Stomach (tissue), 8 donors: ENCODE measurements at regions not wholly inside any gene's neighbourhood (a gene's known extent, or its start where the extent isn't known, plus 50 kb on each side); places are given as distances from the start of the nearest gene placed in this dataset.

Source experiments
- DNase-seq, 2 donors: peaks; one replicate each; pipeline versions ENCODE4 v3.0.0 to v3.0.0-alpha.2; 2013 to 2019
- H3K27ac ChIP-seq, 5 donors: fragments of 200-600 bp in 4 of 5; sonication (generic) in 4 of 5; one replicate each; pipeline ENCODE4 v1.5.1; 2013 to 2019; ENCODE audit warnings: mild to moderate bottlenecking in 1 of 5, moderate library complexity in 1 of 5
- H3K27me3 ChIP-seq, 3 donors: fragments of 200-600 bp; sonication (generic); one replicate each; pipeline ENCODE4 v1.5.1; 2017 to 2019; ENCODE audit warnings: mixed run types in 1 of 3
- H3K36me3 ChIP-seq, 4 donors: fragments of 200-600 bp; sonication (generic); 1 replicate in 3 of 4; 2 replicates in 1 of 4; pipeline ENCODE4 v1.5.1; 2016 to 2019
- H3K4me1 ChIP-seq, 4 donors: fragments of 200-600 bp; sonication (generic); one replicate each; pipeline ENCODE4 v1.5.1; 2016 to 2019
- H3K4me3 ChIP-seq, 4 donors: fragments of 200-600 bp; sonication (generic) in 3 of 4; one replicate each; pipeline ENCODE4 v1.5.1; 2016 to 2019; ENCODE audit warnings: mild to moderate bottlenecking in 1 of 4
- H3K9me3 ChIP-seq, 4 donors: fragments of 200-600 bp; sonication (generic); one replicate each; pipeline ENCODE4 v1.5.1; 2016 to 2019
- CTCF ChIP-seq, 7 experiments: fragments of 450-650 bp in 4 of 7; fragments of 200-600 bp in 3 of 7; sonication (generic) in 3 of 7; IDR thresholded peaks; one replicate each; pipeline ENCODE4 v1.5.1; 2016 to 2019; ENCODE audit warnings: antibody characterized with exemption in 7 of 7, control low read depth in 2 of 7, mild to moderate bottlenecking in 1 of 7
- EP300 ChIP-seq: sonication (generic); formaldehyde crosslinking; IDR thresholded peaks from one replicate; pipeline ENCODE4 v1.6.1; 2017; ENCODE audit warnings: antibody characterized with exemption
- POLR2A ChIP-seq, 4 donors: fragments of 450-650 bp; IDR thresholded peaks; one replicate each; pipeline ENCODE4 v1.6.1; 2016; ENCODE audit warnings: antibody characterized with exemption in 4 of 4, control low read depth in 2 of 4, mild to moderate bottlenecking in 1 of 4, moderate library complexity in 1 of 4
- POLR2AphosphoS5 ChIP-seq, 3 donors: sonication (generic); formaldehyde crosslinking; IDR thresholded peaks; one replicate each; pipeline ENCODE4 v1.6.1; 2016; ENCODE audit warnings: antibody characterized with exemption in 3 of 3
- WGBS, 5 donors: extraction: QIAGEN DNeasy Blood & Tissue Kit in 3 of 5; methylation state at CpG; one replicate each; pipeline versions ENCODE4 v1.1.5 to v1.1.7; 2013 to 2018; 5-methylcytosine and 5-hydroxymethylcytosine counted together
- intact Hi-C: fragments of 100-400 bp; cut with DNase I; formaldehyde crosslinking; loops from one replicate; pipeline ENCODE4 v1.15.1; 2023; ENCODE audit warnings: low total_unique reads
- donor health status: healthy with polysubstance abuse.
- donor health status: Bipolar disorder and iron deficiency.
- donor health status: healthy.

DNA sequence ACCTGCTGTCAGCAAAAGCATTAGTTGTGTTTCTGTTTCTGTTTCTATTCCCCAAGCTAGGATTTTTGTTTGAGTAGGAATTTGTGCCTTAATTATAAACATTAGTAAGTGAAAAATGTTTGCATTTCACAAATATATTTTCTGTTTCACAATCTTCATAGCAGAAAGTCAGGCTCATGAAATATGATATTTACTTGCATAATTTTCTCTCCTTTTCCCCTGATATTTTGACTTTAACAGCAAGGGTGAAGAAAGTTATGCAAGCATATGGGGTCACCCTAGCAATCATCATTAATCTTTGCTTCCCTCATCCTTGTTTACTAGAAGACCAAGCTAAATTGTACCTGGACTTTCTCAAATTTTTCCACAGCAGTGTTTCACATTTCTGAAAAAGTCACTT is 140.3 kb upstream of the SEMA6D start:
- intact Hi-C loops = no loop called here
- peak in 1 of 2 donors; percentile 29 for DNase-seq
- Histone ChIP-seq H3K27me3 (no peaks in the 10 kb centered on the region), H3K36me3 (no peaks in the 10 kb centered on the region), H3K27ac (peak overlapping the region in 1 of 5 donors; percentile 27), H3K4me1 (peaks cover 0 to 19% (median 7%) of the 10 kb centered on the region in 4 donors), H3K4me3 (no peak overlapping the region), H3K9me3 (no peaks in the 10 kb centered on the region)
- no peak for TF ChIP-seq POLR2A (IDR thresholded peaks at IDR 0.05)
- TF ChIP-seq EP300 = no peak
- TF ChIP-seq POLR2AphosphoS5 (IDR thresholded peaks at IDR 0.05) = no peak
- no peak for TF ChIP-seq CTCF (IDR thresholded peaks at IDR 0.05)

- intact Hi-C loops = no loop called here
- peak overlapping the region in 1 of 5 donors; percentile 27 for H3K27ac ChIP-seq
- no peaks in the 10 kb centered on the region for H3K9me3 ChIP-seq
- H3K27me3 ChIP-seq = no peaks in the 10 kb centered on the region
- no peak for TF ChIP-seq POLR2A (IDR thresholded peaks at IDR 0.05)
- TF ChIP-seq CTCF (IDR thresholded peaks at IDR 0.05) = no peak
- no peak for TF ChIP-seq EP300
- no peaks in the 10 kb centered on the region for H3K36me3 ChIP-seq
- H3K4me1 ChIP-seq = peaks cover 0 to 19% (median 7%) of the 10 kb centered on the region in 4 donors
- H3K4me3 ChIP-seq = no peak overlapping the region
- WGBS, 5 donors = 39 to 59% (median 54%) methylated on average over 3 of the region's 3 CpGs
- DNase-seq = peak in 1 of 2 donors; percentile 49
Measured at GRCh38 chr15:47577461-47577860, 139.8 kb upstream of the SEMA6D start.

DNA sequence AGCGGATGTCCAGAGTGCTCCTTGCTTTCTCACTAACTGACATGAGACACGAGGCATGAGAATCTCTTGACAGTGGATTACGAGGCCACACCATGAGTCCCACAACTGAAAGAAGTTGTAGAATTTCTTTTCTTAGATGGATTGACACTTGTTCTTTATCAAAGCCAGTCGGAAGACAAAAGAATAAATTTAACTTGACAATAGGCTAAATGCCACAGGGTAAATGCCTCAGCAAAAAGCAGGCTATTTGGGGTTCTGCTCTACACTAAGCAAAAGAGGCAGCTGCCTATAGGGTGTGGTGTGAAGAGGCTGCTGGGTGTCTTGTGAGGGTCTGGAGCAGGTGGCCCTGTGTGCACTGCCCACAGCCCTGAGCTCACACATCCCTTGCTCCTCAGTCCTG is 135.1 kb upstream of the SEMA6D start:
- Histone ChIP-seq H3K27me3 (no peaks in the 10 kb centered on the region), H3K4me1 (peaks cover 0 to 7% (median 3%) of the 10 kb centered on the region in 4 donors), H3K4me3 (no peak overlapping the region), H3K36me3 (no peaks in the 10 kb centered on the region), H3K9me3 (no peaks in the 10 kb centered on the region), H3K27ac (no peak overlapping the region)
- TF ChIP-seq POLR2AphosphoS5 (IDR thresholded peaks at IDR 0.05) (no peak), CTCF (IDR thresholded peaks at IDR 0.05) (no peak), EP300 (no peak), POLR2A (IDR thresholded peaks at IDR 0.05) (no peak)
- intact Hi-C loops = no loop called here
- WGBS, 5 donors = 83 to 97% (median 90%) methylated on average over 4 of the region's 4 CpGs
- no peak for DNase-seq

DNA sequence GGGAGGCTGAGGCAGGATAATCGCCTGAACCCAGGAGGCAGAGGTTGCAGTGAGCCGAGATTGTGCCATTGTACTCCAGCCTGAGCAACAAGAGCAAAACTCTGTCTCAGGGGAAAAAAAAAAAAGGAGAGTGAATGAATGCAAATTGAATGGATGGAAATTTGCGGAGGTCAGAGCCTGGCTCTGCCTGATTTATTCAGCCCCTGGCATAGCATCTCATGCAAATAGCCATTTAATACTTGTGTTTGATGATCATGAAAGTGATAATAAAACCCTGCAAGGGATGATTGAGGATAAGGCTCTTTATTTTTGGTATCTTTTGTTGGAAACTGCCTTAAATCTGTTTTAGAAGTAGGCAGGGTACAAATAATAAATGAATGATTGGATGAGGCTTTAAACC is 133.0 kb upstream of the SEMA6D start:
- no peak for DNase-seq
- intact Hi-C loops = no loop called here
- no peaks in the 10 kb centered on the region for H3K36me3 ChIP-seq
- H3K4me3 ChIP-seq = no peak overlapping the region
- 82 to 97% (median 93%) methylated on average over 3 of the region's 3 CpGs for WGBS, 5 donors
- TF ChIP-seq POLR2A (IDR thresholded peaks at IDR 0.05) (no peak), POLR2AphosphoS5 (IDR thresholded peaks at IDR 0.05) (no peak), EP300 (no peak), CTCF (IDR thresholded peaks at IDR 0.05) (no peak)
- no peaks in the 10 kb centered on the region for H3K9me3 ChIP-seq
- H3K4me1 ChIP-seq = no peaks in the 10 kb centered on the region
- H3K27ac ChIP-seq = no peak overlapping the region
- H3K27me3 ChIP-seq = no peaks in the 10 kb centered on the region
